IMR-90 (cell line): ENCODE measurements at regions not wholly inside any gene's neighbourhood (a gene's known extent, or its start where the extent isn't known, plus 50 kb on each side); places are given as distances from the start of the nearest gene placed in this dataset.

ENCODE experiments used
- BHLHE40 ChIP-seq: fragments of 150-350 bp; IDR thresholded peaks from 2 replicates; pipeline ENCODE4 v1.6.1; 2016; ENCODE audit warnings: mild to moderate bottlenecking, low read depth, low read length
- CEBPB ChIP-seq: IDR thresholded peaks from 2 replicates; pipeline ENCODE4 v1.6.1; 2012; ENCODE audit warnings: low read depth, low read length, improper control_type of control experiment
- MAZ ChIP-seq: IDR thresholded peaks from 2 replicates; pipeline ENCODE4 v1.6.1; 2012; ENCODE audit warnings: low read depth, mild to moderate bottlenecking, low read length, improper control_type of control experiment, moderate library complexity, borderline replicate concordance
- MXI1 ChIP-seq: IDR thresholded peaks from 2 replicates; pipeline ENCODE4 v1.6.1; 2012; ENCODE audit warnings: low read depth, mild to moderate bottlenecking, low read length, moderate library complexity, borderline replicate concordance
- POLR2A ChIP-seq: IDR thresholded peaks from 2 replicates; pipeline ENCODE4 v1.6.1; 2012; ENCODE audit warnings: mild to moderate bottlenecking, low read depth, low read length
- RAD21 ChIP-seq: IDR thresholded peaks from 2 replicates; pipeline ENCODE4 v1.6.1; 2012; ENCODE audit warnings: low read length, improper control_type of control experiment
- RCOR1 ChIP-seq: IDR thresholded peaks from 2 replicates; pipeline ENCODE4 v1.6.1; 2012; ENCODE audit warnings: mild to moderate bottlenecking, low read length, improper control_type of control experiment; ENCODE audit not compliant: insufficient replicate concordance
- RFX5 ChIP-seq: IDR thresholded peaks from 2 replicates; pipeline ENCODE4 v1.8.0; 2012; ENCODE audit warnings: low read depth, mild to moderate bottlenecking, low read length, moderate library complexity
- SMC3 ChIP-seq: fragments of 150-350 bp; IDR thresholded peaks from 2 replicates; pipeline ENCODE4 v1.6.1; 2016; ENCODE audit warnings: low read depth, mild to moderate bottlenecking, antibody characterized with exemption, low read length, moderate library complexity
- USF2 ChIP-seq: fragments of 150-350 bp; IDR thresholded peaks from 2 replicates; pipeline ENCODE4 v1.6.1; 2017; ENCODE audit warnings: mild to moderate bottlenecking, antibody characterized with exemption, low read length, low read depth
- TF ChIP-seq, protein P1 (sequence below): conservative IDR thresholded peaks from 2 replicates; pipeline ENCODE4 v1.5.1; 2012; ENCODE audit warnings: mild to moderate bottlenecking, low read depth, low read length, improper control_type of control experiment
- TF ChIP-seq, protein P2 (sequence below): fragments of 150-350 bp; IDR thresholded peaks from 2 replicates; pipeline ENCODE4 v1.6.1; 2016; ENCODE audit warnings: low read depth, mild to moderate bottlenecking, low read length, moderate library complexity, borderline replicate concordance

DNA sequence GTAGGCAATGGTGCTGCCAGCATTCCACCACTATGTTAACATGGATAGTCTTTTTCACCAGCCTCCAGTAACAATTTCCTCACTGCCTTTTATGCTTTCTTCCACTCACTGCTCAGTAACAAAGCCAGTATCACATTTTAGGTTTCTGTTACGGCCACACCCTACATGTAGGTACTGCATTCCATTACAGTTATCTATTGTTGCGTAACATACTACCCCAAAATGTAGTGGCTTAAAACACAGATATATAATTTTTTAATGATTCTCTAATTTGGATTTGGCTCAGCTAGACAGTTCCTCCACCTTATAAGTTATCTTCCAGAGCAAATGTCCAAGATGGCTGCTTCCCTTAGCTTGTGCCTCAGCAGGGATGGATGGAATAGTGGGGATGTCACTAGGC is 498.7 kb upstream of the ACVR2A start:
- TF ChIP-seq, protein P1, sequence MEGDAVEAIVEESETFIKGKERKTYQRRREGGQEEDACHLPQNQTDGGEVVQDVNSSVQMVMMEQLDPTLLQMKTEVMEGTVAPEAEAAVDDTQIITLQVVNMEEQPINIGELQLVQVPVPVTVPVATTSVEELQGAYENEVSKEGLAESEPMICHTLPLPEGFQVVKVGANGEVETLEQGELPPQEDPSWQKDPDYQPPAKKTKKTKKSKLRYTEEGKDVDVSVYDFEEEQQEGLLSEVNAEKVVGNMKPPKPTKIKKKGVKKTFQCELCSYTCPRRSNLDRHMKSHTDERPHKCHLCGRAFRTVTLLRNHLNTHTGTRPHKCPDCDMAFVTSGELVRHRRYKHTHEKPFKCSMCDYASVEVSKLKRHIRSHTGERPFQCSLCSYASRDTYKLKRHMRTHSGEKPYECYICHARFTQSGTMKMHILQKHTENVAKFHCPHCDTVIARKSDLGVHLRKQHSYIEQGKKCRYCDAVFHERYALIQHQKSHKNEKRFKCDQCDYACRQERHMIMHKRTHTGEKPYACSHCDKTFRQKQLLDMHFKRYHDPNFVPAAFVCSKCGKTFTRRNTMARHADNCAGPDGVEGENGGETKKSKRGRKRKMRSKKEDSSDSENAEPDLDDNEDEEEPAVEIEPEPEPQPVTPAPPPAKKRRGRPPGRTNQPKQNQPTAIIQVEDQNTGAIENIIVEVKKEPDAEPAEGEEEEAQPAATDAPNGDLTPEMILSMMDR, result no peak
- no peak for TF ChIP-seq RAD21
- TF ChIP-seq MXI1, result no peak
- TF ChIP-seq POLR2A, result no peak
- TF ChIP-seq USF2, result no peak
- no peak for TF ChIP-seq BHLHE40
- no peak for TF ChIP-seq RFX5
- TF ChIP-seq MAZ, result no peak
- peak; percentile 62; the same call in 1 of the 2 replicates for TF ChIP-seq CEBPB
- TF ChIP-seq, protein P2, sequence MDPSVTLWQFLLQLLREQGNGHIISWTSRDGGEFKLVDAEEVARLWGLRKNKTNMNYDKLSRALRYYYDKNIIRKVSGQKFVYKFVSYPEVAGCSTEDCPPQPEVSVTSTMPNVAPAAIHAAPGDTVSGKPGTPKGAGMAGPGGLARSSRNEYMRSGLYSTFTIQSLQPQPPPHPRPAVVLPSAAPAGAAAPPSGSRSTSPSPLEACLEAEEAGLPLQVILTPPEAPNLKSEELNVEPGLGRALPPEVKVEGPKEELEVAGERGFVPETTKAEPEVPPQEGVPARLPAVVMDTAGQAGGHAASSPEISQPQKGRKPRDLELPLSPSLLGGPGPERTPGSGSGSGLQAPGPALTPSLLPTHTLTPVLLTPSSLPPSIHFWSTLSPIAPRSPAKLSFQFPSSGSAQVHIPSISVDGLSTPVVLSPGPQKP, result no peak
- no peak for TF ChIP-seq SMC3
- TF ChIP-seq RCOR1, result no peak
